Left ventricle myocardium inferior (tissue), 1 donor: ENCODE measurements at regions not wholly inside any gene's neighbourhood (a gene's known extent, or its start where the extent isn't known, plus 50 kb on each side); places are given as distances from the start of the nearest gene placed in this dataset. TPM values are rescaled to one million over a fixed set of nuclear protein-coding genes. Genes with fewer than 3 reads are reported as not detected.

ENCODE experiments used
- DNase-seq: peaks from one replicate; pipeline ENCODE4 v3.0.0-alpha.2; 2020
- H3K27ac ChIP-seq: fragments of 200-600 bp; replicated peaks from 2 replicates; pipeline ENCODE4 v1.8.0; 2021
- H3K27me3 ChIP-seq: fragments of 200-600 bp; 2 replicates; pipeline ENCODE4 v1.8.0; 2021; ENCODE audit warnings: low read depth
- H3K36me3 ChIP-seq: fragments of 200-600 bp; 2 replicates; pipeline ENCODE4 v1.8.0; 2021
- H3K4me1 ChIP-seq: fragments of 200-600 bp; 2 replicates; pipeline ENCODE4 v1.8.0; 2021
- H3K4me3 ChIP-seq: fragments of 200-600 bp; 2 replicates; pipeline ENCODE4 v1.8.0; 2021; ENCODE audit warnings: mild to moderate bottlenecking, moderate library complexity
- H3K9me3 ChIP-seq: fragments of 200-600 bp; replicated peaks from 2 replicates; pipeline ENCODE4 v1.8.0; 2021
- intact Hi-C: fragments of 100-400 bp; cut with micrococcal nuclease; formaldehyde crosslinking; loops from one replicate; pipeline ENCODE4 v1.11.0; 2022
- microRNA-seq: library from miRNA; unstranded; fragments of <30 nt; microRNA quantifications from one replicate; pipeline ENCODE4 v1.2.0, GENCODE V29; 2020
- TF ChIP-seq, protein P1 (sequence below): fragments of 200-600 bp; IDR thresholded peaks from 2 replicates; pipeline ENCODE4 v1.8.0; 2021; ENCODE audit warnings: antibody characterized with exemption, mild to moderate bottlenecking, borderline replicate concordance
- donor health status: DM: no; HTN: yes; CAD: no; lungs with severe emphysema.

DNA sequence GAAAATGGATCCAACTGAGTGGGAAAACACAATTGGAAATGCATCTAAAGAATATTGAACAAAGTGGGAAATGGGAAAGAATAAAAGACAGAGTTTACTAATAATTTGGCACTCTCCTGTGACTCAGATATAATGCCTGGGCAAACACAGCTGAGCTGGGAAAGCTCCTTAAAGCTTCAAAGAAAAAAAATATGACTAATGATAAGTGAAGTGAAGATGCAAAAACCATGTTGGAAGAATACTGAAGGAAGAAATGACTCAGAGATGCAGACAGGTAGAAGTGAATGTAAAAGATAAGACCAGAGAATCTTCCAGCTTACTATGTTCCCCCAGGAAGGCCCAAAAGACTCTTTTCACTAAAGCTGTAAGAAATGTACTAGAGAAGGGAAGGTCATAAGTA, 62.4 kb upstream of the FOXG1 start:
- Histone ChIP-seq H3K4me1 (no peaks in the 10 kb centered on the region), H3K9me3 (no peaks in the 10 kb centered on the region), H3K36me3 (no peaks in the 10 kb centered on the region), H3K27ac (no peak overlapping the region), H3K4me3 (no peak overlapping the region), H3K27me3 (no peaks in the 10 kb centered on the region)
- DNase-seq: no peak
- intact Hi-C loops: no loop called here
- TF ChIP-seq, protein P1, sequence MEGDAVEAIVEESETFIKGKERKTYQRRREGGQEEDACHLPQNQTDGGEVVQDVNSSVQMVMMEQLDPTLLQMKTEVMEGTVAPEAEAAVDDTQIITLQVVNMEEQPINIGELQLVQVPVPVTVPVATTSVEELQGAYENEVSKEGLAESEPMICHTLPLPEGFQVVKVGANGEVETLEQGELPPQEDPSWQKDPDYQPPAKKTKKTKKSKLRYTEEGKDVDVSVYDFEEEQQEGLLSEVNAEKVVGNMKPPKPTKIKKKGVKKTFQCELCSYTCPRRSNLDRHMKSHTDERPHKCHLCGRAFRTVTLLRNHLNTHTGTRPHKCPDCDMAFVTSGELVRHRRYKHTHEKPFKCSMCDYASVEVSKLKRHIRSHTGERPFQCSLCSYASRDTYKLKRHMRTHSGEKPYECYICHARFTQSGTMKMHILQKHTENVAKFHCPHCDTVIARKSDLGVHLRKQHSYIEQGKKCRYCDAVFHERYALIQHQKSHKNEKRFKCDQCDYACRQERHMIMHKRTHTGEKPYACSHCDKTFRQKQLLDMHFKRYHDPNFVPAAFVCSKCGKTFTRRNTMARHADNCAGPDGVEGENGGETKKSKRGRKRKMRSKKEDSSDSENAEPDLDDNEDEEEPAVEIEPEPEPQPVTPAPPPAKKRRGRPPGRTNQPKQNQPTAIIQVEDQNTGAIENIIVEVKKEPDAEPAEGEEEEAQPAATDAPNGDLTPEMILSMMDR: no peak

DNA sequence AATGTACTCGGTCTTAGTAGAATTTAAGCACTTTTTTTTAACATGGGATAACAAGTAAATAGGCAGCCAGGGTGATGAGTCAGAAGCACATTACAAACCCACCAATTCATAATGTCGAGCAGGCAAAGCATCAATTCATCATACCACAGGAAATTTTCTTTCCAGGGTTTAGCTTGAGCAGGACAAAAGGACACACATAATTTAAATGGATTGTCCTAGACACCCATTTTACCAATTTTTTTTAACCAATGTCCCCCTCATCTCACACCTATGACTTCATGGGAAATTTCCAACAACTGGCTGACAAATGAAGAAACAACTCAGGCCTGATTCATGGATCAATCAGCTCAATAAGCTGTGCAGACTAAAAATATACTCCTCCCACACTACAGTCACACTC, 58.8 kb upstream of the FOXG1 start:
- H3K36me3 ChIP-seq: no peaks in the 10 kb centered on the region
- peaks cover 16% of the 10 kb centered on the region for H3K9me3 ChIP-seq
- no peak overlapping the region for H3K27ac ChIP-seq
- TF ChIP-seq, protein P1: no peak
- no peaks in the 10 kb centered on the region for H3K27me3 ChIP-seq
- no peak overlapping the region for H3K4me3 ChIP-seq
- intact Hi-C loops: no loop called here
- no peak for DNase-seq
- no peaks in the 10 kb centered on the region for H3K4me1 ChIP-seq

DNA sequence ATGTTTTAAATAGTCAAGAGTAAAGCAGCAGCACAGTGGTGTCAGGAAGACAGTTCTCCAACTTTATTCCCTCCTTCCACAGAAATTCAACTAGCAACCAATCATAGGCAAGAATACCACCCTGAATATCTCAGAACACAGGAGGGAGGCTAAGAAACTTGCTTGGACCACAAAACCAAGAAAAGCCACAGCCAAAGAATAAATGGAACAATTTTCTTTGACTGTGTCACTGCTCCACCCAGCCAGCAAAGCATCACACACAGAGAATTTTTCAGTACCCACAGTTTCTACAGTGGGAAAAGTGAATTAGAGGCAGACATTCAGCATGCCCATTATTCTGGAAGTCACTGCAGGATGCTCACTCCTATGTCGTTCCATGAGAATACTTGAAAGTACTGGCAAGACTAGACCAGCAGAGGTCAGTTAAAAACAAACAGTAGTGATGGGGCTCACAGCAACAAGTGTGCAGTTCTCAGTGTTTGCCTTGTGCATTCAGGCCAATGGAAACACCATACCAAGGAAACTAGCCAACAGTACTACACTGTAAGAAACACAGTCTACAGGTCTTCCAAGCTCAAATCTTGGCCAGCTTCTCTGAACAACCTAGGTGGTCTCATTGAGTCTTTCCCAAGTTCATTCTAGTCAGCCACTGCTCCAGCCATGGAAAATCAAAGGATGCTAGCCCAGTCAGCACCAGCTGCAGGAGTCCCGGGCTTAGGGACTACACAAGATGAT, 56.8 kb upstream of the FOXG1 start:
- no peaks in the 10 kb centered on the region for H3K27me3 ChIP-seq
- no peak for DNase-seq
- TF ChIP-seq, protein P1: no peak
- intact Hi-C loops: no loop called here
- H3K4me3 ChIP-seq: no peak overlapping the region
- no peak overlapping the region for H3K27ac ChIP-seq
- H3K36me3 ChIP-seq: no peaks in the 10 kb centered on the region
- peaks cover 24% of the 10 kb centered on the region for H3K9me3 ChIP-seq
- no peaks in the 10 kb centered on the region for H3K4me1 ChIP-seq

Small RNA genes in the stretch of these regions (microRNA-seq; reads per million reads assigned to microRNA genes)
- not detected for gene MIR3171
- gene MIR4307: not detected
